ENCODE measurements at regions not wholly inside any gene's neighbourhood (a gene's known extent, or its start where the extent isn't known, plus 50 kb on each side); places are given as distances from the start of the nearest gene placed in this dataset.
"Not testable (repeated sequence)": the region's sequence is repeated elsewhere in the genome, so short reads cannot be mapped to it uniquely, and the experiment has no call there.

GRCh38 chr2:17135619-17136018, 382.6 kb downstream of the RAD51AP2 start:
- no peak for DNase-seq (ENCODE audit: low read depth, low spot score)

GRCh38 chr2:17133052-17133671, 385.1 kb downstream of the RAD51AP2 start:
- no peak for DNase-seq (ENCODE audit: low read depth, low spot score)

GRCh38 chr2:17130627-17131026, 387.6 kb downstream of the RAD51AP2 start:
- DNase-seq (ENCODE audit: low read depth, low spot score) = not testable (repeated sequence)

GRCh38 chr2:17125989-17126620, 392.1 kb downstream of the RAD51AP2 start:
- DNase-seq (ENCODE audit: low read depth, low spot score) = no peak

- no peak for DNase-seq (ENCODE audit: low read depth, low spot score)
Observed at GRCh38 chr2:17124575-17125318, 393.5 kb downstream of the RAD51AP2 start.

- DNase-seq (ENCODE audit: low read depth, low spot score) = no peak
Observed at GRCh38 chr2:17122887-17123501, 395.2 kb downstream of the RAD51AP2 start.

GRCh38 chr2:17115466-17115865, 402.8 kb downstream of the RAD51AP2 start:
- DNase-seq (ENCODE audit: low read depth, low spot score) = no peak

- no peak for DNase-seq (ENCODE audit: low read depth, low spot score)
Observed at GRCh38 chr2:17115042-17115441, 403.2 kb downstream of the RAD51AP2 start.

GRCh38 chr2:17107871-17108270, 410.4 kb downstream of the RAD51AP2 start:
- no peak for DNase-seq (ENCODE audit: low read depth, low spot score)

GRCh38 chr2:17107151-17107550, 411.1 kb downstream of the RAD51AP2 start:
- DNase-seq (ENCODE audit: low read depth, low spot score) = peak; percentile 45

- DNase-seq (ENCODE audit: low read depth, low spot score) = no peak
Observed at GRCh38 chr2:17106418-17106817, 411.8 kb downstream of the RAD51AP2 start.

GRCh38 chr2:17104454-17104853, 413.8 kb downstream of the RAD51AP2 start:
- no peak for DNase-seq (ENCODE audit: low read depth, low spot score)

GRCh38 chr2:17101596-17101995, 416.6 kb downstream of the RAD51AP2 start:
- DNase-seq (ENCODE audit: low read depth, low spot score) = no peak

- no peak for DNase-seq (ENCODE audit: low read depth, low spot score)
Observed at GRCh38 chr2:17101091-17101490, 417.1 kb downstream of the RAD51AP2 start.

GRCh38 chr2:17095340-17095739, 422.9 kb downstream of the RAD51AP2 start:
- no peak for DNase-seq (ENCODE audit: low read depth, low spot score)

- no peak for DNase-seq (ENCODE audit: low read depth, low spot score)
Observed at GRCh38 chr2:17093712-17094111, 424.5 kb downstream of the RAD51AP2 start.

GRCh38 chr2:17086990-17087389, 421.4 kb upstream of the CYRIA start:
- no peak for DNase-seq (ENCODE audit: low read depth, low spot score)

- no peak for DNase-seq (ENCODE audit: low read depth, low spot score)
Observed at GRCh38 chr2:17085546-17086202, 420.0 kb upstream of the CYRIA start.

GRCh38 chr2:17084877-17085276, 419.2 kb upstream of the CYRIA start:
- no peak for DNase-seq (ENCODE audit: low read depth, low spot score)

- no peak for DNase-seq (ENCODE audit: low read depth, low spot score)
Observed at GRCh38 chr2:17083902-17084301, 418.3 kb upstream of the CYRIA start.

- DNase-seq (ENCODE audit: low read depth, low spot score) = no peak
Observed at GRCh38 chr2:17079262-17079661, 413.6 kb upstream of the CYRIA start.

- no peak for DNase-seq (ENCODE audit: low read depth, low spot score)
Observed at GRCh38 chr2:17076533-17076932, 410.9 kb upstream of the CYRIA start.

Measured in brain pericyte (primary cell).